ENCODE measurements at regions not wholly inside any gene's neighbourhood (a gene's known extent, or its start where the extent isn't known, plus 50 kb on each side); places are given as distances from the start of the nearest gene placed in this dataset.
A peak's percentile ranks its signal among the peaks of the same experiment; 100 is the strongest.

- peak overlapping the region; percentile 17 for H3K27ac ChIP-seq (ENCODE audit: poor library complexity, severe bottlenecking)
- TF ChIP-seq, protein P1, sequence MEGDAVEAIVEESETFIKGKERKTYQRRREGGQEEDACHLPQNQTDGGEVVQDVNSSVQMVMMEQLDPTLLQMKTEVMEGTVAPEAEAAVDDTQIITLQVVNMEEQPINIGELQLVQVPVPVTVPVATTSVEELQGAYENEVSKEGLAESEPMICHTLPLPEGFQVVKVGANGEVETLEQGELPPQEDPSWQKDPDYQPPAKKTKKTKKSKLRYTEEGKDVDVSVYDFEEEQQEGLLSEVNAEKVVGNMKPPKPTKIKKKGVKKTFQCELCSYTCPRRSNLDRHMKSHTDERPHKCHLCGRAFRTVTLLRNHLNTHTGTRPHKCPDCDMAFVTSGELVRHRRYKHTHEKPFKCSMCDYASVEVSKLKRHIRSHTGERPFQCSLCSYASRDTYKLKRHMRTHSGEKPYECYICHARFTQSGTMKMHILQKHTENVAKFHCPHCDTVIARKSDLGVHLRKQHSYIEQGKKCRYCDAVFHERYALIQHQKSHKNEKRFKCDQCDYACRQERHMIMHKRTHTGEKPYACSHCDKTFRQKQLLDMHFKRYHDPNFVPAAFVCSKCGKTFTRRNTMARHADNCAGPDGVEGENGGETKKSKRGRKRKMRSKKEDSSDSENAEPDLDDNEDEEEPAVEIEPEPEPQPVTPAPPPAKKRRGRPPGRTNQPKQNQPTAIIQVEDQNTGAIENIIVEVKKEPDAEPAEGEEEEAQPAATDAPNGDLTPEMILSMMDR (IDR thresholded peaks at IDR 0.05; ENCODE audit: poor library complexity, severe bottlenecking), result no peak
- peak; percentile 79 for ATAC-seq (ENCODE audit: low read depth)
- H3K36me3 ChIP-seq (ENCODE audit: low read depth), result no peaks in the 10 kb centered on the region
- H3K9me3 ChIP-seq (ENCODE audit: severe bottlenecking), result no peaks in the 10 kb centered on the region
- H3K27me3 ChIP-seq (ENCODE audit: insufficient read depth, poor library complexity, severe bottlenecking), result no peaks in the 10 kb centered on the region
- no peak overlapping the region for H3K4me3 ChIP-seq (ENCODE audit: severe bottlenecking)
- H3K4me1 ChIP-seq (ENCODE audit: insufficient read depth, poor library complexity, severe bottlenecking), result no peaks in the 10 kb centered on the region
- no peak for DNase-seq (ENCODE audit: low spot score)
Measured at GRCh38 chrX:4764888-4765287, 1051.4 kb upstream of the PRKX start.

GRCh38 chrX:4762196-4762595, 1048.7 kb upstream of the PRKX start:
- Histone ChIP-seq H3K4me3 (ENCODE audit: severe bottlenecking) (no peak overlapping the region), H3K27me3 (ENCODE audit: insufficient read depth, poor library complexity, severe bottlenecking) (no peaks in the 10 kb centered on the region), H3K27ac (ENCODE audit: poor library complexity, severe bottlenecking) (no peak overlapping the region), H3K36me3 (ENCODE audit: low read depth) (no peaks in the 10 kb centered on the region), H3K9me3 (ENCODE audit: severe bottlenecking) (no peaks in the 10 kb centered on the region), H3K4me1 (ENCODE audit: insufficient read depth, poor library complexity, severe bottlenecking) (no peaks in the 10 kb centered on the region)
- no peak for ATAC-seq (ENCODE audit: low read depth)
- no peak for DNase-seq (ENCODE audit: low spot score)
- TF ChIP-seq, protein P1 (IDR thresholded peaks at IDR 0.05; ENCODE audit: poor library complexity, severe bottlenecking), result no peak

- Histone ChIP-seq H3K9me3 (ENCODE audit: severe bottlenecking) (no peaks in the 10 kb centered on the region), H3K4me3 (ENCODE audit: severe bottlenecking) (no peak overlapping the region), H3K36me3 (ENCODE audit: low read depth) (no peaks in the 10 kb centered on the region), H3K27me3 (ENCODE audit: insufficient read depth, poor library complexity, severe bottlenecking) (no peaks in the 10 kb centered on the region), H3K4me1 (ENCODE audit: insufficient read depth, poor library complexity, severe bottlenecking) (no peaks in the 10 kb centered on the region), H3K27ac (ENCODE audit: poor library complexity, severe bottlenecking) (no peak overlapping the region)
- no peak for DNase-seq (ENCODE audit: low spot score)
- TF ChIP-seq, protein P1 (IDR thresholded peaks at IDR 0.05; ENCODE audit: poor library complexity, severe bottlenecking), result no peak
- ATAC-seq (ENCODE audit: low read depth), result no peak
Measured at GRCh38 chrX:4754878-4755604, 1041.6 kb upstream of the PRKX start.

DNA sequence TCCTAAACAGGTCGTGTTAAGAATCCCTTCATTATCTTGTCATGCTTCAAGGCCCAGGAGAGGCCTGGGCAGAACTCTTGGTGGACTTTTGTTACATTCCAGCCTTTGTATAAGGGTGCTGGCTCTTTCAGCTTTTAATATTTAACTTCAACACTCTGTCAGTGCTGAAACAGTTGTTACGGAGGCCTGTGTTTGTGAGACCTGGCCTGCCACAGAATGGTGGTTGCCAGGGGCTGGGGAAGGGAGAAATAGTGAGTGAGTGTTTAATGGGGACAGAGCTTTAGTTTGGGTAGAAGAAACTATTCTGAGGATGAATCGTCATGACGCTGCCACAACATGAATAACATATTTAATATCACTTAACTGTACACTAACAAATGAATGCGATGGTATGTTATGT, 1027.6 kb upstream of the PRKX start:
- H3K27ac ChIP-seq (ENCODE audit: poor library complexity, severe bottlenecking), result no peak overlapping the region
- H3K27me3 ChIP-seq (ENCODE audit: insufficient read depth, poor library complexity, severe bottlenecking), result no peaks in the 10 kb centered on the region
- DNase-seq (ENCODE audit: low spot score) (no peak), ATAC-seq (ENCODE audit: low read depth) (no peak)
- H3K4me3 ChIP-seq (ENCODE audit: severe bottlenecking), result no peak overlapping the region
- TF ChIP-seq, protein P1 (IDR thresholded peaks at IDR 0.05; ENCODE audit: poor library complexity, severe bottlenecking), result no peak
- no peaks in the 10 kb centered on the region for H3K9me3 ChIP-seq (ENCODE audit: severe bottlenecking)
- no peaks in the 10 kb centered on the region for H3K4me1 ChIP-seq (ENCODE audit: insufficient read depth, poor library complexity, severe bottlenecking)
- H3K36me3 ChIP-seq (ENCODE audit: low read depth), result no peaks in the 10 kb centered on the region

DNA sequence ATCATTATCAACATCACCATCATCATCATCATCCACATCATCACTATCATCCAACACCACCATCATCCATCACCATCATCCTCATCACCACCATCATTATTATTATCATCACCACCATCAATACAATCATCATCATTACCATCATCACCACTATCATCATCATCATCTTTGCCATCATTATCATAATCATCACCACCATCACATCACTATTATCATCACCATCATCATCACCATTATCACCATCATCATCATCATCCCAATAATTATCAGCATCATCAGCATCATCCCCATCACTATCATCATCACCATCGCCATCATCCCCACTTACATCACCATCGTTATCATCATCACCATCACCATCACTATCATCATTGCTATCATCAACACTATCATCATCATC, 1021.9 kb upstream of the PRKX start:
- H3K4me1 ChIP-seq (ENCODE audit: insufficient read depth, poor library complexity, severe bottlenecking), result no peaks in the 10 kb centered on the region
- H3K9me3 ChIP-seq (ENCODE audit: severe bottlenecking), result no peaks in the 10 kb centered on the region
- H3K36me3 ChIP-seq (ENCODE audit: low read depth), result no peaks in the 10 kb centered on the region
- no peak overlapping the region for H3K27ac ChIP-seq (ENCODE audit: poor library complexity, severe bottlenecking)
- ATAC-seq (ENCODE audit: low read depth) (no peak), DNase-seq (ENCODE audit: low spot score) (no peak)
- TF ChIP-seq, protein P1 (IDR thresholded peaks at IDR 0.05; ENCODE audit: poor library complexity, severe bottlenecking), result no peak
- H3K27me3 ChIP-seq (ENCODE audit: insufficient read depth, poor library complexity, severe bottlenecking), result no peaks in the 10 kb centered on the region
- no peak overlapping the region for H3K4me3 ChIP-seq (ENCODE audit: severe bottlenecking)

All from RWPE2 (cell line).